Skeletal muscle tissue (tissue), 3 donors: ENCODE measurements at regions not wholly inside any gene's neighbourhood (a gene's known extent, or its start where the extent isn't known, plus 50 kb on each side); places are given as distances from the start of the nearest gene placed in this dataset.

Experiments used
- H3K27ac ChIP-seq: one replicate; pipeline ENCODE4 v1.7.0; 2013; ENCODE audit warnings: mild to moderate bottlenecking, low read depth, low read length, inconsistent platforms
- H3K27me3 ChIP-seq, 3 donors: one replicate each; pipeline ENCODE4 v1.7.0; 2013; ENCODE audit warnings: low read length in 3 of 3; ENCODE audit not compliant: control insufficient read depth in 3 of 3, insufficient read depth in 3 of 3
- H3K36me3 ChIP-seq, 3 donors: one replicate each; pipeline ENCODE4 v1.7.0; 2013; ENCODE audit warnings: low read length in 3 of 3; ENCODE audit not compliant: control insufficient read depth in 3 of 3, insufficient read depth in 3 of 3
- H3K4me1 ChIP-seq, 3 donors: one replicate each; pipeline ENCODE4 v1.7.0; 2013; ENCODE audit warnings: low read length in 3 of 3, mild to moderate bottlenecking in 3 of 3; ENCODE audit not compliant: control insufficient read depth in 3 of 3, insufficient read depth in 3 of 3
- H3K4me3 ChIP-seq, 3 donors: one replicate each; pipeline ENCODE4 v1.7.0; 2013; ENCODE audit warnings: low read length in 3 of 3
- H3K9ac ChIP-seq, 3 donors: one replicate each; pipeline ENCODE4 v1.7.0; 2013; ENCODE audit warnings: low read length in 3 of 3, mild to moderate bottlenecking in 3 of 3, moderate library complexity in 2 of 3, low read depth in 1 of 3
- H3K9me3 ChIP-seq, 3 donors: one replicate each; pipeline ENCODE4 v1.7.0; 2013; ENCODE audit warnings: low read length in 3 of 3; ENCODE audit not compliant: control insufficient read depth in 3 of 3
- donor health status: Osteomylitis.

DNA sequence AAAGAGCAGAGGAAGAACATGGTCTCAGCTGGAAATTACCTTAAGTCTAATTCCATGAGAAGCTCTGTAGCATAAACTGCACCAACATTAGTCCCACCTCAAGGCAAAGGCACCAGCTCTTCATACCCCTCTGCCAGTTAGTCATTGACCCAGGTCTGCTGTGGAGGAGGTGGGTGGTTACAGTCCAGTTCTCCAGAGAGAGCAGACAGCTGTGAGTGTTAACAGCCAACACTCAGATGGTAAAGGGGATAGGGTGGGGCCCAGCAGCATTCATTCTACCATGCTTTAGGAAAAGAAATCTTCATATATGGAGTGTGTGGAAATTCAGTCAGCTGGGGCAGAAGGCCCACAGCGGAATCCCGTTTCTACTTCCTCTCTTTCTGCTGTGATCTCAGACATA, 159.7 kb upstream of the FBXO11 start:
- H3K4me3 ChIP-seq, result no peak overlapping the region
- H3K27ac ChIP-seq, result no peak overlapping the region
- H3K9me3 ChIP-seq, result no peaks in the 10 kb centered on the region
- H3K27me3 ChIP-seq, result no peaks in the 10 kb centered on the region
- no peak overlapping the region for H3K9ac ChIP-seq
- no peaks in the 10 kb centered on the region for H3K4me1 ChIP-seq
- H3K36me3 ChIP-seq, result no peaks in the 10 kb centered on the region

DNA sequence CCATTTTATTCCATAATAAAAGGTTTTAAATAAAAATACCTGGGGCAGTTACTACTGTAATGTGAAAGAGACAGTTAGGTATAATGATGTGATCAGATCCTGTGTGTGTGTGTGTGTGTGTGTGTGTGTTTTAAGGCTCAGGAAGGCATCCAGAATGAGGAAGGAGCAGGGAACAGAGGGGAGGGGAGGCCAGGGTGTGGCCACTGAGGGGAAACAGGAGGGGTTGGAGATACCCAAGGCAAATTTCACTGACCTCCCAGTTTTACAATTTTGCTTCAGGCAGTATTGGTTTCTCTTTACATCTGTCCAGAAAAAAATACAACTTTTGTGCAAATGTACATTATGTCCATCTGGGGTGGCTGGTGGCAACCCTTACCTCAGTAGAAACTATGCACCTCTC, 163.5 kb upstream of the FBXO11 start:
- H3K27ac ChIP-seq, result no peak overlapping the region
- no peaks in the 10 kb centered on the region for H3K36me3 ChIP-seq
- H3K4me1 ChIP-seq, result no peaks in the 10 kb centered on the region
- no peak overlapping the region for H3K4me3 ChIP-seq
- H3K9me3 ChIP-seq, result no peaks in the 10 kb centered on the region
- peaks cover 0 to 2% (median 0%) of the 10 kb centered on the region in 3 donors for H3K27me3 ChIP-seq
- no peak overlapping the region for H3K9ac ChIP-seq

DNA sequence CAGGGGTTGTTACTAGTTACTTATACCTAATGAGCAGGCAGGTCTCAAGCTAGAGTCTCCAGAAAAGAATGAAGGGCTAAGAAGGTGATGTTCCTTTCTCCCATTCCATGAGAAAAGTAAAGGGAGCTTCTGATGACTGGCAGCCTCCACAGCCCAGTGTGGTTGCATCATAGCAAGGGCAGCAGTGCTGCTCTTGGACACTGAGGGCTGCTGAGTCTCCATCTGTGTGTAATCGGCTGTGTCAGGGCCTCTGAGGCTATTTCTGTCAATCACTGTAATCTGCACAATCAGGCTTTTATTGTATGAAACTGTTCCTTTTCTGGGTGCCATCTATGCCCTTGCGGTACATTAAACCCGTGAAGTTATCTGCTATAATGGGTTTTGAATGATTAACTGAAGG, 164.1 kb upstream of the FBXO11 start:
- Histone ChIP-seq H3K4me1 (no peaks in the 10 kb centered on the region), H3K27me3 (peaks cover 0 to 5% (median 0%) of the 10 kb centered on the region in 3 donors), H3K27ac (no peak overlapping the region), H3K9me3 (no peaks in the 10 kb centered on the region), H3K9ac (no peak overlapping the region), H3K4me3 (no peak overlapping the region), H3K36me3 (no peaks in the 10 kb centered on the region)

DNA sequence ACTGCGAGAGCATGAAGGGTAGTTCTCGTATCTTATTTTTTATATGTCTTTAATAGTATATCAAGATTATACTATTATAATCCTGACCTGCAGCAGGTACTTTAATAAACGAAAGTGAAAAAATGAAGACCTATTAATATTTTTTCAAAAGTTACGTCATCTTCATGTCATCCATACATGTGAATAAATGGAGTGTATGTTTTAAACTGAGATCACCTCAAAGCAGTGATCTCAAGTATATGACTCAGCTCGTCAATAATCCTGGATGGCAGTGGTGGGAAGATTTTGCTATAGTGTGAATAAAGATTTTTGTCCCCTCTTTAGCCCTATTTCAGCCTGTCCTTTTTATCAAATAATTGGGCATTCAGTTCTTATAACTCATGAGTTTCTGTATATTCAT, 166.3 kb upstream of the FBXO11 start:
- Histone ChIP-seq H3K36me3 (no peaks in the 10 kb centered on the region), H3K27ac (no peak overlapping the region), H3K9me3 (no peaks in the 10 kb centered on the region), H3K4me1 (peaks cover 0 to 4% (median 0%) of the 10 kb centered on the region in 3 donors), H3K27me3 (peaks cover 0 to 5% (median 0%) of the 10 kb centered on the region in 3 donors), H3K4me3 (no peak overlapping the region), H3K9ac (no peak overlapping the region)

DNA sequence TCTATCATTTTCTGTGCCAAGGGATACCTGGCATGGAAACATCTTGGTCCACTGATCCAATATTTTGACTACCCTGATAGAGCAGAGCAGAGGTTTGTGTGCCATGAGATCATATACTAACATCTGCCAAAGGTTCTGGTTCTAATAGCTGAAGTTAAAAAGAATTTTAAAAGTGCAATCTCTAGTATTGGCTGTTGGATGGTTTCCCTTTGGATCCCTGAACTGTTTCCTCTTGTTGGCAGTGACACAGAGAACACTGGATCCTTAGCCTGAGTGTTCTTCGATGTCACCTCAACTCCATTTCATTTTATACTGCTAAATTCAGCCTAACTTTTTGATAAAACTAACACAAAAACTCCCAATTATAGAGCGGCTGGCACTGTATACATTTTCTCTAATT, 169.3 kb upstream of the FBXO11 start:
- no peak overlapping the region for H3K4me3 ChIP-seq
- H3K27me3 ChIP-seq, result peaks cover 0 to 5% (median 0%) of the 10 kb centered on the region in 3 donors
- H3K9ac ChIP-seq, result no peak overlapping the region
- H3K27ac ChIP-seq, result no peak overlapping the region
- no peaks in the 10 kb centered on the region for H3K36me3 ChIP-seq
- peaks cover 0 to 4% (median 0%) of the 10 kb centered on the region in 3 donors for H3K4me1 ChIP-seq
- H3K9me3 ChIP-seq, result no peaks in the 10 kb centered on the region

DNA sequence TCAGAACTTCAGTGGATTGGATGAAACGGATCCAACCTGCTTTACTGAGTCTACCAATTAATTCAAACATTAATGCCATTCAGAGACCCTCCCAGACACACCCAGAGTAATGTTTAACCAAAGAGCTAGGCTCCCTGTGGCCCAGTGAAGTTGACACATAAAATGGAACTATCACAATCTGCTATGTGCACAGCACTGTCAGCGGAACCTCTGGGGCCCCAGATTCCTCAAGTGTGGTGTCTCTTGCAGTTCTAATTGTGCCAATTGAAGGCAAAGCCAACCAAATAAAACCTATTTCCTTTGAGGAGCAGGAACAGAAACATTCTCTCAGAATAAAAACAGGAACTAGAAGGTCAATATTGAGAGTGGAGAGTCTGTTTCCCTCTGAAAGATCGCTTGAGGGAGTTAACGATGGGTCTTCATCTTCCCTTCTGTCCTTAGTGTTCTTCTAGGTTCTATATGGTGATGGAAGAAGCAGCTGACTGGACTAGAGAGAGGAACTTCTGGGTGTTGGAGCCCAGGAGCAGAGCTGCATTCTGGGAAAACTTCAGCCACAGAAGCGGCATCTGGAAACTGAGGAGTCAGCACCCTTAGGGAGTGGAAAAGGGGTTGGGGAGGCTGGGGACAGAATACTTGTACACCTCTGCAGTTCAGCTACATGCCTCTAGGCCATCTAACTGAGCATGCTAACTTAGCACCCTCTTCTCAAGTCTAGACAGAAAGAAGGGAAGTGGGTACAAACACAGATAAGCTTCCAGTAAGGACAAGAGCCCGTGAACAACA, 174.4 kb upstream of the FBXO11 start:
- H3K27ac ChIP-seq, result no peak overlapping the region
- peaks cover 0 to 4% (median 0%) of the 10 kb centered on the region in 3 donors for H3K4me1 ChIP-seq
- H3K4me3 ChIP-seq, result no peak overlapping the region

DNA sequence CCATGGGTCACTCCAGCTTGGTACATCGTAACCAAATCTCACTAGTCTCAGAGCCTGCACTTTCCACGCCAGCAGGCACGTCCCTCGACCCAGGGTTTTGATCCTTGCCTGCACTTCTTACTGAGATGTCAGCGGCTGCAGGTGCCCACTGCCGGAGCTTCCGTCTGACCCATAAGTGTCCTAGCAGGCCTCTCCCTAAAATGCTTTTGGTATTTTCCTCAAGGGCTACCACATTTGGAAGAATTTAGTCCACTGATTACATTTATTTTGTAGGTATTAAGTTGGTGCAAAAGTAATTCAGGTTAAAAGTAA, 175.0 kb upstream of the FBXO11 start:
- Histone ChIP-seq H3K4me3 (no peak overlapping the region), H3K27me3 (no peaks in the 10 kb centered on the region), H3K9ac (no peak overlapping the region), H3K36me3 (no peaks in the 10 kb centered on the region), H3K4me1 (peaks cover 0 to 4% (median 0%) of the 10 kb centered on the region in 3 donors), H3K27ac (no peak overlapping the region), H3K9me3 (no peaks in the 10 kb centered on the region)

More for the DNA sequence above, 174.4 kb upstream of the FBXO11 start:
- Histone ChIP-seq H3K9ac (no peak overlapping the region), H3K9me3 (no peaks in the 10 kb centered on the region), H3K36me3 (no peaks in the 10 kb centered on the region), H3K27me3 (no peaks in the 10 kb centered on the region)

DNA sequence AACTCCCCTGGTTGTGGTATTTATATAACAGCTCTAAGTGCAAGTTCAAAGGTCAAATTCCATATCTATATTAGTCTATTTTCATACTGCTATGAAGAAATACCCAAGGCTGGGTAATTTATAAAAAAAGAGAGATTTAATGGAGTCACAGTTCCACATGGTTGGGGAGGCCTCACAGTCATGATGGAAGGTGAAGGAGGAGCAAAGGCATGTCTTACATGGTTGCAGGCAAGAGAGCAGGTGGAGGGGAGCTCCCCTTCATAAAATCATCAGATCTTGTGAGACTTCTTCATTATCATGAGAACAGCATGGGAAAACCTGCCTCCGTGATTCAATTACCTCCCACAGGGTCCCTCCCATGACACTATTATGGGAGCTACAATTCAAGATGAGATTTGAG, 179.6 kb upstream of the FBXO11 start:
- no peak overlapping the region for H3K9ac ChIP-seq
- H3K36me3 ChIP-seq, result no peaks in the 10 kb centered on the region
- H3K4me1 ChIP-seq, result no peaks in the 10 kb centered on the region
- no peak overlapping the region for H3K4me3 ChIP-seq
- H3K27me3 ChIP-seq, result no peaks in the 10 kb centered on the region
- H3K9me3 ChIP-seq, result peaks cover 0 to 1% (median under 1%) of the 10 kb centered on the region in 3 donors
- no peak overlapping the region for H3K27ac ChIP-seq

DNA sequence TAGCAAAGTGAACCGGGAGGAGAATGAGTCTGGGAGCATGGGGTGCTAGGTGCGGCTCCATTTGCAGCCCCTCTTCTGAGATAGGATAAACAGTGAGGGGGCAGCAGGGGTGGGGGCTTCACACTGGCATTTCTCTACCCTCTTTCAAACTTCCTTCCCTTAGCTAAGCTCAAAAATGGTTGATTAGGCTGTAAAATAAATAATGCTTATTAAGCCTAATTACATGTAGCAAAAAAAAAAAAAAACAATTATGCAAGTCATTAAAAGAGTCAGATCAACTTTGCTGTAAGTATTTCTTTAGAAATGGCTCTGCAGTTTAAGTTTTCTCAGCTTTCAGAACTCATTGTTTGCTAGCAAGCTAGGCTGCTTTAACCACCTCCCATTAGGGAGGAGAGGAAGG, 182.7 kb upstream of the FBXO11 start:
- Histone ChIP-seq H3K36me3 (no peaks in the 10 kb centered on the region), H3K4me1 (no peaks in the 10 kb centered on the region), H3K27ac (no peak overlapping the region), H3K27me3 (no peaks in the 10 kb centered on the region), H3K4me3 (no peak overlapping the region), H3K9me3 (peaks cover 0 to 4% (median 3%) of the 10 kb centered on the region in 3 donors), H3K9ac (no peak overlapping the region)

DNA sequence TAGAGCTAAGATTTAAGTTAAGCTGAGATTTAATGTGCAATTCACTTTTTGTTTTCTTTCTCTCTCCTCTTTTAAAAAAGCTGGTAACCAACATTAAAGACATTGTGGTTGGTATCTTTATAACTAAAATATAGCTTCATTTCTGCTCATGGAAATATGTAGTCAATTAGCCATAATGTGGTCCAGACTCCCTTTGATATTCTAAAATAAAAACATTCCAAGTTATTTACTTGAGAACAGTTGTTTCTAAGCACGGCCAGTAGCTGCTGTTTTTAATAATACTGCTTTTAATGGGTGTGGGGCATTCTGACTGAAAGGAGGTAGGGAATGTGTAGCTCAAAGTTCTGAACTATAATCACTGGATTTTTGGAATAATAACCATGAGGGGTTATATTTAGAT, 183.3 kb upstream of the FBXO11 start:
- H3K4me1 ChIP-seq, result no peaks in the 10 kb centered on the region
- H3K9me3 ChIP-seq, result peaks cover 0 to 4% (median 3%) of the 10 kb centered on the region in 3 donors
- H3K27ac ChIP-seq, result no peak overlapping the region
- H3K9ac ChIP-seq, result no peak overlapping the region
- no peak overlapping the region for H3K4me3 ChIP-seq
- H3K36me3 ChIP-seq, result no peaks in the 10 kb centered on the region
- H3K27me3 ChIP-seq, result no peaks in the 10 kb centered on the region
